ENCODE measurements at regions not wholly inside any gene's neighbourhood (a gene's known extent, or its start where the extent isn't known, plus 50 kb on each side); places are given as distances from the start of the nearest gene placed in this dataset.

- H3K27me3 ChIP-seq: no peaks in the 10 kb centered on the region
- no peak overlapping the region for H3K4me3 ChIP-seq
- no peak for DNase-seq (ENCODE audit: extremely low spot score in 2 of 2)
- intact Hi-C loops (cut with DNase I): no loop called here
- TF ChIP-seq POLR2A (IDR thresholded peaks at IDR 0.05) (no peak), POLR2AphosphoS5 (IDR thresholded peaks at IDR 0.05; ENCODE audit: insufficient read depth in 1 of 2, low read depth in 1 of 2) (no peak), CTCF (IDR thresholded peaks at IDR 0.05) (no peak)
- H3K27ac ChIP-seq: no peak overlapping the region
- H3K4me1 ChIP-seq: no peaks in the 10 kb centered on the region
- H3K9me3 ChIP-seq: no peaks in the 10 kb centered on the region
- H3K36me3 ChIP-seq: no peaks in the 10 kb centered on the region
Measured at GRCh38 chr4:146032234-146032860, 93.7 kb upstream of the ZNF827 start.

GRCh38 chr4:146029939-146030710, 91.5 kb upstream of the ZNF827 start:
- no peaks in the 10 kb centered on the region for H3K27me3 ChIP-seq
- no peak for TF ChIP-seq CTCF (IDR thresholded peaks at IDR 0.05)
- no peak for TF ChIP-seq POLR2AphosphoS5 (IDR thresholded peaks at IDR 0.05; ENCODE audit: insufficient read depth in 1 of 2, low read depth in 1 of 2)
- no peak for TF ChIP-seq POLR2A (IDR thresholded peaks at IDR 0.05)
- intact Hi-C loops (cut with DNase I): no loop called here
- H3K27ac ChIP-seq: no peak overlapping the region
- H3K4me3 ChIP-seq: no peak overlapping the region
- no peaks in the 10 kb centered on the region for H3K36me3 ChIP-seq
- no peaks in the 10 kb centered on the region for H3K4me1 ChIP-seq
- no peaks in the 10 kb centered on the region for H3K9me3 ChIP-seq
- no peak for DNase-seq (ENCODE audit: extremely low spot score in 2 of 2)

GRCh38 chr4:146029147-146029546, 90.5 kb upstream of the ZNF827 start:
- Histone ChIP-seq H3K4me3 (no peak overlapping the region), H3K9me3 (no peaks in the 10 kb centered on the region), H3K36me3 (no peaks in the 10 kb centered on the region), H3K4me1 (no peaks in the 10 kb centered on the region), H3K27ac (no peak overlapping the region), H3K27me3 (no peaks in the 10 kb centered on the region)
- no peak for TF ChIP-seq CTCF (IDR thresholded peaks at IDR 0.05)
- no peak for TF ChIP-seq POLR2AphosphoS5 (IDR thresholded peaks at IDR 0.05; ENCODE audit: insufficient read depth in 1 of 2, low read depth in 1 of 2)
- TF ChIP-seq POLR2A (IDR thresholded peaks at IDR 0.05): no peak
- no peak for DNase-seq (ENCODE audit: extremely low spot score in 2 of 2)
- intact Hi-C loops (cut with DNase I): no loop called here

GRCh38 chr4:146027761-146028160, 89.1 kb upstream of the ZNF827 start:
- Histone ChIP-seq H3K27ac (no peak overlapping the region), H3K9me3 (no peaks in the 10 kb centered on the region), H3K27me3 (no peaks in the 10 kb centered on the region), H3K4me3 (no peak overlapping the region), H3K36me3 (no peaks in the 10 kb centered on the region), H3K4me1 (no peaks in the 10 kb centered on the region)
- no peak for DNase-seq (ENCODE audit: extremely low spot score in 2 of 2)
- TF ChIP-seq POLR2A (IDR thresholded peaks at IDR 0.05): no peak
- TF ChIP-seq CTCF (IDR thresholded peaks at IDR 0.05): no peak
- no peak for TF ChIP-seq POLR2AphosphoS5 (IDR thresholded peaks at IDR 0.05; ENCODE audit: insufficient read depth in 1 of 2, low read depth in 1 of 2)
- intact Hi-C loops (cut with DNase I): no loop called here
